HG03066 (cell line): ENCODE measurements at regions not wholly inside any gene's neighbourhood (a gene's known extent, or its start where the extent isn't known, plus 50 kb on each side); places are given as distances from the start of the nearest gene placed in this dataset.
"Not testable (repeated sequence)": the region's sequence is repeated elsewhere in the genome, so short reads cannot be mapped to it uniquely, and the experiment has no call there.

Experiments
- ATAC-seq: cut with Tn5 transposase; IDR thresholded peaks from one replicate; pipeline ENCODE4 v1.9.1; 2021; ENCODE audit warnings: low read depth; ENCODE audit not compliant: unreplicated experiment

DNA sequence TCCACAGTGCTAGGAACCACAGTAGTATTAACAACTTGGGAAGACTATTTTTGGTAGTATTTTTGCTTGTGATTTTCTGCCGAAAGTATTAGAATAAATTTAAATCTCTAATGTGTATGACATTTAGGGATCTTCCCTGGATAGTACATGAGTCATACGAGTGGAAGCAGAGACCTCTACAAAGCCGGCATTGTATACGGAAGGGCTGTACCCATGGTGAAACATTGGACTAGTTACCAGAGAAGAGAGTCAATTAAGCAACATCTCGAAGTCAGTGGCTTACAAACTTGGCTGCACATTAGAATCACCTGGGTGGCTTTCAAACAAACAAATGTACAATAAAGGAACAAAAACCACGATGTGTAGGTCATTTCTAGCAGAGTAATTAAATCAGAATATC, 1131.7 kb upstream of the LRRTM1 start:
- no peak for ATAC-seq

DNA sequence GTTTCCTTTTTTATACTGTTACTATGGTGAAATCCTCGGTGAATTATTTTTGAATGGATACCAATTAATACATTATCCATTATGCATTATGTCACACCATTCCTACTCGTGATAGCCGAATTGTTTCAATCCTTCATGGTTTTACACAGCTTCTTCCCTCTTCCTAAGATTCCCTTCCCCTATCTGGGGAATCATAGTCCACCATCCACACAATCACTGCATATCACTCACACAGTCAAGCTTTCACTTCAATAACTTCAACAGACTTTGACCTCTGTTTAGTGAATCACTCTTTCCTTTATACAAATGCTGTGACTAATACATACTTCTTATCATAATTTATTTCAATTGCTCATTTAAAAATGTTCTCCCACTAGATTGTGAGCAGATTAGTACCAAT, 1108.1 kb upstream of the LRRTM1 start:
- ATAC-seq: no peak

DNA sequence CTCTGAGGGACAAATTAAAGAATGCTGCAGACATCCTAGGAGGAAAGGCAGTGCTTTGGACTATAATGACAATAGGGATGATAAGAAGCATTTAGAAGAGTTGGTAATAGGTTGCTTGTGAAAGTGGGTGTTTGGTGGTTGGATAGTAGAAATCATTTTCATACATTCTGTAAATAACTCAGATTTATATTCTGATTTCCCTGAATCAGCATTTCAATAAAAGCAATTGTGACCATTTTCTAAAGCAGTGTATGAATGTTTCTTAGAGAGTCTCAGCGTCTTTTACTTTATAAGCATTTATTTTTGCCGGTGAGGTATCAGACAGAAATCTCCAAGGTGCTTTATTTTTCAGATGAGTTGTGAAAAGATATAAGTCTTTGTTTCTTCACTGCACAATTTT, 1099.0 kb upstream of the LRRTM1 start:
- ATAC-seq: no peak

DNA sequence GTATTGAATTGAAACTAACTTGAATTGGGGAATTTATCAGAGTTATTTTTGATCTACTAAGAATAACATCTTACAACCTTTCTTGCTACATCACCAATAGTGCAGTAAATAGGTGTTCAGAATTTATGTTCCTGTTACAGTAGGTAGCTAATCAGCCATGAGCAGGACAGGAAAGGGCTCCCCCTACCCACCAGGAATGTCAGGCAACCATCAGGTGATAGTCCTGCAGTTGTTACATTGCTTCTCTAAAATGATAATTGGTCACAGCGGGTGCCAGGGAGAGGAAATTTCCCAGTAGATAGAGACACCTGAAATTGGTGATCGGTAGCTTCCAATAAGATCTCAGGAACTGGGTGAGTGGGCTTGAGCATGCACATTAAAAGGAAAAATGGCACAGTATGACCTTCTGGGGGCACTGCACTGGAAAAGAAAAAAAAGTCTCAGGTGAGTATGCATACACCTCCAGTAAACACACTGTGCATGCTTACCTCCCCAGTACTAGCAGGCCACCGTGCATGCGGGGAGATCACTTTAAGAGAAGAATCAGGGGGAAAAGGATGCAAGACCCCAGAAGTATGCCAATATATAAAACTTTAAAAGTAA, 1092.0 kb upstream of the LRRTM1 start:
- ATAC-seq: no peak

DNA sequence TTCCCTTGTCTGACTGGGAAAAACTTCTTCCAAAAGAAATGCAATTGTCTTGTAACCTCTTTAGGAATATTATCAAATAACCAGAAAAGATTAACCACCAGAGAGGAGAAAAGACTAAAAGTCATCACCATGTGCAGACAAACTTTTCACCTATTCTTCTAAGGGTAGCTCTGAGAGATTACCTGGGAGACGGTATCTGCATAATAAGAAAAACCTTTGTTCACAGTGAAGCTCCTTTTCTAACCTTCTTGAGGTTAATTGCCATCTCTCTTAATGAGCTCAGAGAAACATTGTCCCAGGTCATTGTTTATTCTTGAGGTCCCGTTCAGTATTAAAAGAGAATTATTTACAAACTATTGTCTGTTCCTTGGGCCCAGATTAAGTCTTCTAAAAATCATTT, 1091.2 kb upstream of the LRRTM1 start:
- ATAC-seq: no peak

DNA sequence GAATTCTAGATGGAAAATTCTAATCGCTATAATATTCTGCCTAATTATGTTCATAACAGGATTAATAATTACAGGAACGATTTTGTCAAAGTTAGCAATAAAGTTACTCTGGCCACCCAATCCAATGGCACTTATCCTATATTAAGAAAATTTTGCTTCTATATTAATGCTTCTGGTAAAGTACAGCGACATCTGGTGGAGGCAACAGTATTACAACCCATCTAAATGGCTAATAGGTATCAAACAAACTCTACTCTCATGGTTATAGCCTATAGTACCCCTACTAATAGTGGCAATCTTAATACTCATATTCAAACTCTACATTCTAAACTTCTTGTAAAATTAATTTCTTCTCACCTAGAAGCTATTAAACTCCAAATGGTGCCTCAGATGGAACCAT, 1084.7 kb upstream of the LRRTM1 start:
- ATAC-seq: no peak

DNA sequence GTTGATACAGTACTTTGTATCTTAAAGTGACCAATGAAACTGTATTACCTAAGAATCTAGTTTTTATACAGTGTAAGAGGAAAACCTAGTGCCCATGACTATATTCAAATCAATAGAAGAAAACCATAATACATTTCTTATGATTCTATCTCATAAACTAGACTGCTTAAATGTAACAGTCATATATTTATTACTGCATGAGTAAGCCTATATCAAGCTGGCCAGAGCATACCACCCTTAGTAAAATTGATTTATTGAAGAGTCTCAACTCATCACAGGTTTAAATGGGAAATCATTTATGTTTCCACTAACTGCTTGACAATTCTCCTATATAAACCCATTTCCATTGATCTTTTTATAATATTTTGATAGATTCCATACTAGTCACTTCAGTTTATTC, 1059.2 kb upstream of the LRRTM1 start:
- ATAC-seq: no peak

DNA sequence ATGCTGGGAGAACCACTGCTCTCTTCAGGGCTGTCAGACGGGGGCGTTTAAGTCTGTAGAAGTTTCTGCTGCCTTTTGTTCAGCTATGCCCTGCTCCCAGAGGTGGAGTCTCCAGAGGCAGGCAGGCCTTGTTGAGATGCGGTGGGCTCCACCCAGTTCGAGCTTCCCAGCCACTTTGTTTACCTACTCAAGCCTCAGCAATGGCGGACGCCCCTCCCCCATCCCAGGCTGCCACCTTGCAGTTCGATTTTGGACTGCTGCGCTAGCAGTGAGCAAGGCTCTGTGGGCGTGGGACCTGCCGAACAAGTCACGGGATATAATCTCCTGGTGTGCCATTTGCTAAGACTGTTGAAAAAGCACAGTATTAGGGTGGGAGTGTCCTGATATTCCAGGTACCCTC, 1057.9 kb upstream of the LRRTM1 start:
- not testable (repeated sequence) for ATAC-seq

DNA sequence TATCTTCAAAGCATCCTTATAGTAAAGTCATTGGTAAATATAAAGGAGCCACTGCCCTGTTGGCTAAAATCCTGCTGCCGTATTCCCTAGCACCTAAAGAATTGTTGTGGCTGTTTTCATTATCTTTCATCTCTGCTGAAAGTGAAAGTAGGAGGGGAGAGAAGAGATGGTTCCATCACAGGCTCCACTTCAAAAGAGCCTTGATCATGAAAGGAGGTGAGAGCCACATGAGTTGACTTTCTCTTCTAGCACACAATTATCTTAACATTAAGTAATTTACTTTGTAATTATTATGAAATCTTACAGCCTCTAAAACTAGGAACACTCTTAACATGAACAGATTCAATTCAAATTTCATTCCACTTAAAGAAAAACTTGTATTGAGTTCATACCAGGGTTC, 1050.9 kb upstream of the LRRTM1 start:
- no peak for ATAC-seq

DNA sequence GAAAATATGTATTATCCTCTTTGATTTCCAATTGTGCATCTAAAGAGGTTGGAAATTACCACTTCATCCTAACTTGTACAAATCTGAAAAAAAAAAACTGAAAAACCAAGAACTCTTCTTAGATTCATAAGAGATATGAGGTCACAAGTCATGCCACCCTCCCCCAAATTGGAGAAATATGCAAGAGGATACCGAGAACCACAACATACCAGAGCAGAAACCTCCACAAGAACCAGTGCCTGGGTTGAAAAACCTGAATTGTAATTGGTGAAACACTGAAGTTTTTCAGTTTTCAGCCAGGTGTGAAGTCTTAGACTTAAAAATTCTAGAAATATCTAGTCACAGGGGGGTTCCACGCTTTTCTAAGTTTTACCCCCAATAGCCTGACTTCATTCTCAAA, 1029.5 kb upstream of the LRRTM1 start:
- ATAC-seq: no peak

DNA sequence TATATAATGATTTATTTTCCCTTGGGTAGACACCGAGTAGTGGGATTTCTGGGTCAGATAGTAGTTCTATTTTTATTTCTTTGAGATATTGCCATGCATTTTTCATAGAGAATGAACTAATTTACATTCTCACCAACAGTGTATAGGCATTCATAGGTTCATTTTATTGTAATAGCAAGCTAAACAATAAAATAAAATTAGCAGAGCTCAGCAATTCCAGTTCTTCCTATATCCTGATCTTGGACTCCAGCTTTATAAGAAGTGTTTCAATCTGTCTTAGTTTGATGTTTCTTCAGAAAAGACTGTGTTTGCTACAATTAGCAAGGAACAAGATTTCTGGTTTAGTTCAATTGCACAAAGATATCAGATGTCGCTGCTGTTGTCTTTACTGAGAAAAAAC, 1024.4 kb upstream of the LRRTM1 start:
- ATAC-seq: no peak

DNA sequence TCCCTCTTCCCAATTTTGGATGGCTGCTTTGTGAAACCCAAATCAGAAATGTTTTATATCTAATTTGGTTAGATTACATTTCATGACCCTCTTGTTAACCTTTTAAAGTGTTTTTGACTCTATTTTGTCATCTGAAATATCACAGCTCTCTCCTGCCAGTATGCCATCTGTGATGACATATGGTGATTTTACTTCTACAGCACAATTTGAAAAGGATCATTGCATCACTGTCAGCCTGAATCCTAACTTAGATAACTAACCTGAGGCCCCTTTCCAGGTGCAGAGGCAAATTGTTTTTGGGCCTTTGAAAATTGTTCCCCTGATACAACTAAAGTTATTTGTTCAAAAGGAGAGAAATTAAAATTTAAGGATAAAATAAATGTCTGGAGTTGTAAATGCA, 1023.4 kb upstream of the LRRTM1 start:
- no peak for ATAC-seq

DNA sequence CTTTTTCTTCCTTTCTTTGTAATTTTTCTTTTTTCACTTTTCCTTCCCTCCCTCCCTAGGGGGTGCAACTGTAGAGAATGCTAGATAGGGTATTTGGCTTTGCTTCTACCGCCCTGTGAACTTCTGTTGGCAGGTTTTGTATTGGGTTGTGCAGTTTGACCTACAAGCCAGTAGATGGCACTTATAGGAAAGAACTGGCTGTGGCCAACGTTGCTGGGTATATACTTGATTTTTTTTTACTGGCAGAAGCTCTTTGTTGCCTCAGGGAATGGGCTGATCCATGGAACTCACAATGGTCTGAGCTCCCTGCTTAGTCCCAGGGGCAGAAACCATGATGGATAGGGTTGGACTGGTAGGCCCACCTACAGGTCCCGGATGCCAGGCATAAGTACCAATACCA, 1019.5 kb upstream of the LRRTM1 start:
- no peak for ATAC-seq

DNA sequence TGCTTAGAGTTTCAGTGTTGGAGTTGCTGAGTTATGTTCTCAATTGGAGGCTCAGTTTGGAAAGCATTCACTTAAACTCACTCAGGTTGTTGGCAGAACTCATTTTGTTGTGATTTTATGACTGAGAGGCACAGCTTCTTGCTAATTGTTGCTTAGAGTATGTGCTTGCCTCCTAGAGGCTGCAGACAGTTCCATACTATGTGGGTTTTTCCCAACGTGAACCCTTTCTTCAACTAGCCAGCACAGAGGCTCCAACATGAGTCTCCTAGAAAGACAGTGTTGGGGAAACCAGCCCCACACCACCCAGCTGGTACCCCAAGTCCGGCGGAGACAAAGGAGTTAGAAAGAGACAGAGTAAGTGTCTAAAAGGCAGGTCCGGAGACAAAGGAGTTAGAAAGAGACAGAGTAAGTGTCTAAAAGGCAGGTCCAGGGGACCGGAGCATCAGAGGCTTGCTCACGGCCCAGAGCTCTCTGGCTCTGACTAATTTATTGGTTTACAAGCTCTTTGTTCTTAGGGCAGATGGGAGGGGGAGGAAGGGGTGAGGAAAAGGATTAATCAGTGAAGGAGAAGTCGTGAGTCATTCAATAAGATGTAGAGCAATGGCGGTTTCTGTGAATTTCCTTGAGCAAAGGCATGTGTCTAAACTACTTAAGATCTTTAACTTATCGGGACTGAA, 999.7 kb upstream of the LRRTM1 start:
- no peak for ATAC-seq

DNA sequence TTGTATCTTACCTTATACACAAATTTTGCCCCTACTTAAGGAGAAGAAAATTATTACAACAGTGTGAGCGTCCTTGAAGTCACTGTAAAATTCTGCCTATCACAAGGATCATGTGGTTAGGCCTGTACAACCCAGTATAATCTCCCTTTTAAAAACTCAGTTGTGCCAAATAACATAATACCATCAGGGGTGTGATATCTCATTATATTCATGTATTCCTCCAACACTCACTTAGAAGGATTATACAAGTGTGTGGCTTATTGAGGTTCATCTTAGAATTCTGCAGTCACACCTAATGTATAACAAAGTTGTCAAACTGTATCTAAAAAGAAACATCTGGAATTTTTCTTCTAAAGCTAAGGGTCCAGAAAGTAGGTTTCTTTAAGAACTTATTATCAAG, 998.8 kb upstream of the LRRTM1 start:
- ATAC-seq: no peak

DNA sequence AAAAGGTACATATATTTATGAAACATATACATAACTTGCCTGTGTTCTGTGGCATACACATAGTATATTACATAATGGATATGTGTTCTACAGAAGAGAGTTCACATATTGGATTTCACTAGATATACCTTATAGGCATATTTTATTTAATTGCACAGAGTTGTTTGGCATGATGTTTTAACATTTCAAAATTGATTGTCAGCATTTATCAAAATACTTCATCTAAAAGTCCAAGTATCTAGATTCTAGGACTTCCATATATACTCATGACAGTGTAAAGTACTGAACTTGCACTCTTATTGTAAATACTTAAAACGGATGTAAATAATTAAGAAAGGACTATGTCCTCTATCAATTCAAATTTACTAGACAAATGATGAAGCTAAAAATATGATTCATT, 995.3 kb upstream of the LRRTM1 start:
- ATAC-seq: no peak

DNA sequence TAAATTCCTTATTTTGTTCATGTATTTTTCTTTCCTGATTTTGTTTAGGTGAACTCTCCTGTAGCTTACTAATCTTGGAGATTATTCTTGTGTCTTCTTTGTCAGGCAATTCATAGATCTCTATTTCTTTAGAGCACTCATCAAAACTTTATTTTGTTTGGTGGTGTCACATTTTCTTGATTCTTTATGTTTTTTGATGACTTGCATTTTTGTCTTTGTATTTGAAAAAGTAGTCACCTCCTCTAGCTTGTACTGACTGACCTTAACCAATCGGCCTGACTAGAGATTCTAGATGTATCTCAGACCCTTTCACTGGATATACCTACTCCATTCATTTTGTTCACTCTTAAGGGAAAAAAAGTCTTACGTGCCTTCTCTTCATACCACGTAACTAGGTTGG, 986.3 kb upstream of the LRRTM1 start:
- ATAC-seq: no peak

DNA sequence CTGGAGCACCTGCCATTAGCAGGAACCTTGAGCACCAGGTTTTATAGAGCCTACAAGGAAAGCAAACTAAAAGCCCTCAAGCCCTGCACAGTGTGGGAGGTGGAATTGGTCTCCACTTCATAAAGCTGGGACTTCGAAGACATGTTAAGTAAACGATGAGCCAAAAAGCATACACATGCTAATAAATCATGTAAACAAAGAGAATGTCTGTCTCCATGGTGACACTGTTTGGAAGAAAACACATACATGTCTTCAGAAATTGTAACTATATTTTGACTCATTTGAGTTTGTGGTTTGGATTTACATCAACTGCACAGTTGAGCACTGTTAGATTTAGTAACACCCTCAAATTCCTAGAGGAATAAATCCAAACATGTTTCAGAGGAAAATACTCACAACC, 978.5 kb upstream of the LRRTM1 start:
- ATAC-seq: no peak

DNA sequence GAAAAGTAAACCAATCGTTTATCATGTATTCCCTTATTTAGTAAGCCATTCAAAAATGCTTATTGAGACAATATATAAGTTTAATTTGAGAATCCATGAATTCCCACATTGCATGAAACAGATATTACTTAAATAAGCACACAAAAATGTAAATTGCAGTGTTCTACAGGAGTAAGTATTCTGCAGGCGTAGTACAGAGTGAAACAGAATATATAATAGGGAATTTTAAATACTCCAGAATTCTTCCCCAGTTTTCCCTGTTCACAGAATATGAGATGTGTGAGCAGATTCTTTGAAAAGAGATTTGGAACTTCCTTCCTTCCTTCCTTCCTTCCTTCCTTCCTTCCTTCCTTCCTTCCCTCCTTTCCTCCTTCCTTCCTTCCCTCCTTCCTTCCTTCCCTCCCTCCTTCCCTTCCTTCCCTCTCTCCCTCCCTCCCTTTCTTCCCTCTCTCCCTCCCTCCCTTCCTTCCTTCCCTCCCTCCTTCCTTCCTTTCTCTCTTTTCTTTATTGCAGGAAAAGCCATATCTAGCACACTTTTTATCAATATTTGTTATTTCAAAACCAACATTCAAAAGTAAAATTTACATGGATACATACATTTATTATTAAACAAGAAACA, 977.7 kb upstream of the LRRTM1 start:
- no peak for ATAC-seq

DNA sequence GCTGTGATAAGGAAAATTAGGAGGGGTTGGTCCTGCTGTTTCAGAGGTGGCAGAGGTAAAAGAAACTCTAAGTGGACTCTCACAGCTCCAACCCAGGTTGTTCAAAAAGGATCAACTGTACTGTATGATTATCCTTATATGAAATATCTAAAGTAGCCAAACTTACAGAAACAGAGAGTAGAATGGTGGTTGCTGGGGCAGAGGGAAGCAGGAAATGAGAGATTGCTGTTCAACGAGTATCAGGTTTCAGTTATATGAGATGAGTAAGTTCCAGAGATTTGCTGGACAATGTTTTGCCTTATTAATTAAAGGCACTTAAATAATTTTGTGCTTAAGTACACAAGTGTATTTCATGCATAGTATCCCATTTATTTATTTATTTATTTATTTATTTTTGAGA, 972.0 kb upstream of the LRRTM1 start:
- ATAC-seq: no peak

DNA sequence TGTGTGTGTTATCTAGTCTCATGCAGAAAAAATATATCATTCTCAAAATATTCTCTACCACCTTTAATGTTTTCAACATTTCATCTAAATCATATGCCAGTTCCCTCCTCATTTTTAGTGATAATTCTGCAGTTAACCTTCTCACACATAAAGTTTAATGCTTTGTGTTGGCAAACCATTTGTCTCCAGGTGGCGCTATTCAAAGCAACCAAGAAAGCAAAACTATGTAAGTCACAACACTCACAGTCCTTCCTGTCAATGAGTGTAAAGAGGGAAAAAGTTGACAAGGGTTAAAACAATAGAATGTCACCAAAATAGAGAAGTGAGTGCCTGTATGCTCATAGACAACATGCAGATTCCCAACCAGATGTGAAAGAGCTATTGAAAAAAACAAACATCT, 961.6 kb upstream of the LRRTM1 start:
- no peak for ATAC-seq

DNA sequence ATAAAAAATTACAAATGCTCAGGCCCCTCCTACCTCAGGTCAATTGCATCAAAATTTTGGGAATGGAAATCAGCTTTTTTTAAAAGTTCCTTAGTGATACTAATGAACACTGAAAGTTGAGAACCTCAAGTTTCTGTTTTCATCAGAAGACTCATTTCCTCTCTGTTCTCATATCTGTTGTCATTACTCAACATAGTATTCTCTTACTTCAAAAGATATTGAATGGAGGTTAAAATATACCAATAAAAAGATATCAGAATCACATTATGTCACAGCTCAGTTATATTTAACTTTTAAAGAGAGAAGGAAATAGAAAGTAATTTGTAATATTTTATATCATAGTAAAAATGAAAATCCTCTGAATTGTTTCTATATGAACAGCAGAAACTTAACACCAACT, 959.4 kb upstream of the LRRTM1 start:
- ATAC-seq: no peak
